22Rv1 (cell line): ENCODE measurements at regions not wholly inside any gene's neighbourhood (a gene's known extent, or its start where the extent isn't known, plus 50 kb on each side); places are given as distances from the start of the nearest gene placed in this dataset.

Source experiments
- ZFX ChIP-seq: fragments of 450-650 bp; IDR thresholded peaks from 2 replicates; pipeline ENCODE4 v1.6.1; 2017; ENCODE audit warnings: antibody characterized with exemption, borderline replicate concordance
- TF ChIP-seq, protein P1 (sequence below): fragments of 450-650 bp; IDR thresholded peaks from 2 replicates; pipeline ENCODE4 v1.5.1; 2017; ENCODE audit warnings: mild to moderate bottlenecking

DNA sequence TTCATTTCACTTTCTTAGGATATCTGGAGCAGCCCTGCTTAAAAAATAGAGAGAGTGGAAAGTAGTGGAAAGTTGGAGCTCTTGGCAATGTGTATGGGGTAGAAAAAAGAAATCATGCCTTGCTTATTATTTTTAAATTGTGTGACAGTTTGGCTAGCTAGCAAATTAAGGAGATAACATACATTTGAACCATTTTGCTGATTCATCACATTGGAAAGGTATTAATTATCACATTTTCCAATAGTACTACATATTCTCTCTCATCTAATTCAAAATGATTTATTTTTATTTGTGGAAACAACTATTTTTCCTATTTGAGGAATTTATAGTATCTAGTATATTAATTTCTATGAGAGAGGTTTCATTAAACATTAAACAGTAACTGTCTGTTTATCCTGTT is 280.4 kb downstream of the KLHL4 start:
- TF ChIP-seq, protein P1, sequence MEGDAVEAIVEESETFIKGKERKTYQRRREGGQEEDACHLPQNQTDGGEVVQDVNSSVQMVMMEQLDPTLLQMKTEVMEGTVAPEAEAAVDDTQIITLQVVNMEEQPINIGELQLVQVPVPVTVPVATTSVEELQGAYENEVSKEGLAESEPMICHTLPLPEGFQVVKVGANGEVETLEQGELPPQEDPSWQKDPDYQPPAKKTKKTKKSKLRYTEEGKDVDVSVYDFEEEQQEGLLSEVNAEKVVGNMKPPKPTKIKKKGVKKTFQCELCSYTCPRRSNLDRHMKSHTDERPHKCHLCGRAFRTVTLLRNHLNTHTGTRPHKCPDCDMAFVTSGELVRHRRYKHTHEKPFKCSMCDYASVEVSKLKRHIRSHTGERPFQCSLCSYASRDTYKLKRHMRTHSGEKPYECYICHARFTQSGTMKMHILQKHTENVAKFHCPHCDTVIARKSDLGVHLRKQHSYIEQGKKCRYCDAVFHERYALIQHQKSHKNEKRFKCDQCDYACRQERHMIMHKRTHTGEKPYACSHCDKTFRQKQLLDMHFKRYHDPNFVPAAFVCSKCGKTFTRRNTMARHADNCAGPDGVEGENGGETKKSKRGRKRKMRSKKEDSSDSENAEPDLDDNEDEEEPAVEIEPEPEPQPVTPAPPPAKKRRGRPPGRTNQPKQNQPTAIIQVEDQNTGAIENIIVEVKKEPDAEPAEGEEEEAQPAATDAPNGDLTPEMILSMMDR: no peak
- TF ChIP-seq ZFX: no peak
